Prostate gland (tissue), 2 donors: ENCODE measurements at regions not wholly inside any gene's neighbourhood (a gene's known extent, or its start where the extent isn't known, plus 50 kb on each side); places are given as distances from the start of the nearest gene placed in this dataset.

Experiments
- CTCF ChIP-seq, 4 experiments: fragments of 200-600 bp in 2 of 4; fragments of 450-650 bp in 2 of 4; sonication (generic) in 2 of 4; IDR thresholded peaks; 1 replicate in 3 of 4; 2 replicates in 1 of 4; pipeline ENCODE4 v1.5.1; 2016 to 2019; ENCODE audit warnings: antibody characterized with exemption in 4 of 4, mild to moderate bottlenecking in 2 of 4, moderate library complexity in 2 of 4
- POLR2A ChIP-seq: fragments of 450-650 bp; IDR thresholded peaks from one replicate; pipeline ENCODE4 v1.6.1; 2016; ENCODE audit warnings: antibody characterized with exemption, mild to moderate bottlenecking
- POLR2AphosphoS5 ChIP-seq: sonication (generic); formaldehyde crosslinking; IDR thresholded peaks from one replicate; pipeline ENCODE4 v1.6.1; 2017; ENCODE audit warnings: antibody characterized with exemption

- TF ChIP-seq POLR2A = no peak
- TF ChIP-seq CTCF (IDR thresholded peaks at IDR 0.05) = no peak
- TF ChIP-seq POLR2AphosphoS5 = no peak
Measured at GRCh38 chr3:123341-123740, 73.2 kb upstream of the CHL1 start.
